Putamen (tissue), 1 donor: ENCODE measurements at regions not wholly inside any gene's neighbourhood (a gene's known extent, or its start where the extent isn't known, plus 50 kb on each side); places are given as distances from the start of the nearest gene placed in this dataset.

Experiments used
- DNase-seq: peaks from one replicate; pipeline ENCODE4 v3.0.0-alpha.2; 2016; ENCODE audit warnings: low spot score

- no peak for DNase-seq
Observed at GRCh38 chr12:23464241-23464812, 485.1 kb downstream of the SOX5 start.

GRCh38 chr12:23472329-23472971, 477.0 kb downstream of the SOX5 start:
- no peak for DNase-seq

- no peak for DNase-seq
Observed at GRCh38 chr12:23473071-23473470, 476.4 kb downstream of the SOX5 start.

GRCh38 chr12:23474438-23474976, 475.0 kb downstream of the SOX5 start:
- no peak for DNase-seq
